HG03280 (cell line): ENCODE measurements at regions not wholly inside any gene's neighbourhood (a gene's known extent, or its start where the extent isn't known, plus 50 kb on each side); places are given as distances from the start of the nearest gene placed in this dataset.

Source experiments
- ATAC-seq: cut with Tn5 transposase; IDR thresholded peaks from one replicate; pipeline ENCODE4 v1.9.1; 2021; ENCODE audit warnings: mild to moderate bottlenecking, moderate library complexity; ENCODE audit not compliant: unreplicated experiment

DNA sequence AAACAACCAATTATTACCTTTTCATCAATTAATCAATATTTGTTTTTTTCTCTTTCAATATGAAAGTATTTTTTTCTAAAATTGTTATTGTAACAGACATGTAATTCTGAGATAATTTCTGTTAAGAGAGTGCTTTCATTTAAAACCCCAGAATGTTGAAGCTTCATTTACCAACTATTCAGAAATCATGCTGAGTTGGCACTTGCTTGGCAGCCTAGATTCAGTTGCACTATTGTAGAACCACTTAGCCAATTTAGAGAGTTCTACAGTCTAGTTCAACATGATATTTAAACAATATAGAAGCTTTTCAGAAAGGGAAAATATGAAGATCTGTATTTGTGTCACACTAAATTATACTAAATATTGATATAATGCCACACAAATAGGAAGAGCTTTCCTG, 56.1 kb upstream of the NKAIN2 start:
- no peak for ATAC-seq

DNA sequence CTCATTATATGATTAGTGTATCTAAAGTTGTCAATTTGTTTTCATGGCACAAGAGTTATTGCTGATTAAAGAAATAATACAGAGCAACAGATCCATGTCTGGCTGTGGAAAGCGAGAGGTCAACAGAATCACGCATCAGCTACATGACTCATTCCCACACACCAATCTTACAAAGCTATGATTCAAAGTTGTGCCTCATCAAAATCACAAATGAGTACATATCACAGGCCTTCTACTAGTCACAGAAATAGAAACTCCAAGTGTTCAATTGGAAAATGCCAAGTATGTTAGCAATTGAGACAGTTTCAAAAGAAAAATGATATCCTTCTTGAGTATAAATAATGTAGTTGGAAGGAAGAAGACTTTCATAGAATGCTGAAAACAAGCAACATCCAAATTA, 57.8 kb upstream of the NKAIN2 start:
- ATAC-seq, result no peak

DNA sequence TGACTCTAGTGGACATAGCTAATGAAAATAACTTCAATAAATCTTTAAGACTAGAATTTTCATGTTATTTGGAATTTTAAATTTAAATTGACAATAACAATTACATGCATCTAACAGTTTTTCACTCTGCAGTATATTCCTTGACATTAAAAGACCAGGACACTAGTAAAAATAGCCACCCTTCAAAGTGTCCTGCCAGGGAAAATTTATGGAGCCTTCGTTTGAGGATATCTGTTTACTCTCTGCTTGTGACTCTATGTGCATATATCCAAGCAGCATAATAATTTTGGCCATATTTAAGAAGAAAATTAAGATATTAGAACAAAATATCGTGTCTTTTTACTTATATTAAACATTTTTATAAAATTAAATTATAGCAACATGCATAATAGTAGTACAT, 58.8 kb upstream of the NKAIN2 start:
- no peak for ATAC-seq

DNA sequence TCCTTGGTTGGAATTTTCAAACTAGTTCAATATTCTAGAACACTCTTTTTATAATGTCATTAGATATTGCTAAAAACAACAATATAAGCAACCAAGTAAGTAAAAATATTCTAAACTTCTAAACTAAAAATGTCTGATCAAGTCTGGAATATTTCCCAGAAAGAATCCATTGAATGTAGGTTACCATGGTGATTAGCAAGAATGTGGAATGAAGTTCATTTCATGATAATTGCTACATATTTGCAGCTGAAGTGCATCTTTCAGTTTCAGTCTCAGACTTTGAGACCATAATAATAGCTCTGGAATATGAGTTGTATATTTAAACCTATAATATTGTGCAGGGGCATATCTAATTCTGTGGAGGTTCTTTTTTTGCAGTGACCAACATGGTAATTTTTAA, 61.0 kb upstream of the NKAIN2 start:
- no peak for ATAC-seq

GRCh38 chr6:123733180-123733579, 70.5 kb upstream of the NKAIN2 start:
- ATAC-seq, result no peak

- no peak for ATAC-seq
Measured at GRCh38 chr6:123716506-123716905, 79.8 kb upstream of the TRDN start.

DNA sequence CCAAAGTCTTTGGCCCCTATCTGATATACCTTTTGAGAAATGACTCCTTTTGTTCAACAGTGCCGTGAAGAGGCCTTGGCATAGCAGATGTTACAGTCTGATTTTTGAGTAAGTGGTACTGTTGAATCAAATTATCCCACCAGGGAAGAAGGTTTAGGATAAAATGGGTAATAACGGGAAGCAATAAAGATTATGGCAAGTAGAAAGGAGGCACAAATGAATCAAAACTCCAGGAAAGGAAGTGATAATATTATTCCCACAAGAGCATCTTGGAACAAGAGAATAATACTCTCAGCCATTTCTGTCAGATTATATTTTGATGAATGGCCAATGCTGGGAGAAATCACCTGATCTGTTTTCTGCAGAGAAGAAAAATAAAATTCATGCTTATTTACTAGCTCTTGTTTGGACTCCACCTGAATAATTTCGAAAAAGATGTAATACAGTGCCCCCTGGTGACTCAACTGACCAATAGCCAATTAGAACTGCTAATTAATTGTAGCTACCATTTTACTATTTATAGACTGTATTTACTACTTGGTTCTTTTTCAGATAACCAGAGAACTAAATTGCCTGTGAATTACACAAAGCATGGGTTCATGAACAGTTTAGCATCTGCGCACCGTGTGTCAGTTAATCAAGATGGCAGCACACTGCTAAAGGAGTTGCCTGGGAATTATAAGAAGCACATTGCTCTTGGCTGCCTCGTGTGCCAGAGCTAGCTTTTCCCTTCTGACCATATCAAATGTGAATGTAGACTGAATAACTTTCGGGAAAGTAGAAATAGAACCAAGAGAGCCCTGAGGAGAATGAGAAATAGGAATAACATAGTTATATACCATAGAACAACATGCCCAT, 78.5 kb upstream of the TRDN start:
- peak; percentile 67 for ATAC-seq

DNA sequence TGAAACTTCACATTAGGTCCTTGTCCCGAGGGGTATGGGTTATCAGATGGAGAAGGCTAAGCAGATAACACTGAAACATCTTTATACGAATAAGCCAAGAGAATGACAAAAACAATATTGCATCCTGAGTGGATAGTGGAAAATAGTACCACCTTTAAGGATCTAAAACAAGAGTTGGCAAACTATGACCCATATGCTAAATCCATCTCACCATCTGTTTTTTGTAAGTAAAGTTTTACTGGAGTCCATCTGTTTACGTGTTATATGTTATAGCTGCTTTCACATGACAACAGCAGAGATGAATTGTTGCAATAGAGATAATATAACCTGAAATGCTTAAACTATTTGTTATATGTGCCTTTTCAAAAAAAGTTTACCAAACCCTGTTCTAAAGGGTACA, 76.1 kb upstream of the TRDN start:
- no peak for ATAC-seq

DNA sequence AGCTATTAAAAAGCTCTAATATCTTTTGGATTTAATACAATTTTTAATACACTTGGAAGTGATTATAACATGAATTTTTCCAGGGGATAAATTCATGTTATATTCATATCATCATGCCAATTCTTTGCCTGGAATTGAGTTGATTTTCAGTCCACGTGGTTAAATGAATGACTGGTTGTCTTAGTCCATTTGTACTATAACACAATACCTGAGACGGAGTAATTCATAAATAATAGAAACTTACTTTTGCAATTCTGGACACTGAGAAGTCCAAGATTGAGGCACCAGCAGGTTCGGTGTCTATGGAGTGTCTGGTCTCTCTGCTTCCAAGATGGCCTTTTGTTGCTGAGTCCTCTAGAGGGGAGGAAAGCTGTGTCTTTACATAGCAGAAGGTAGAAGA, 66.2 kb upstream of the TRDN start:
- ATAC-seq, result no peak

- no peak for ATAC-seq
Measured at GRCh38 chr6:123687864-123688263, 51.1 kb upstream of the TRDN start.
